GM21737 (cell line): ENCODE measurements at regions not wholly inside any gene's neighbourhood (a gene's known extent, or its start where the extent isn't known, plus 50 kb on each side); places are given as distances from the start of the nearest gene placed in this dataset.
"Not testable (repeated sequence)": the region's sequence is repeated elsewhere in the genome, so short reads cannot be mapped to it uniquely, and the experiment has no call there.

Experiments used
- ATAC-seq: cut with Tn5 transposase; IDR thresholded peaks from one replicate; pipeline ENCODE4 v1.9.1; 2021; ENCODE audit warnings: mild to moderate bottlenecking, moderate library complexity; ENCODE audit not compliant: unreplicated experiment

- ATAC-seq: no peak
These were observed 485.6 kb upstream of the SYNCRIP start for GRCh38 chr6:86128130-86128814.

- no peak for ATAC-seq
These were observed 479.4 kb upstream of the SYNCRIP start for GRCh38 chr6:86122086-86122485.

- ATAC-seq: no peak
These were observed 475.6 kb upstream of the SYNCRIP start for GRCh38 chr6:86118271-86118670.

GRCh38 chr6:86107985-86108384 is 465.3 kb upstream of the SYNCRIP start:
- no peak for ATAC-seq

GRCh38 chr6:86087954-86088353 is 445.3 kb upstream of the SYNCRIP start:
- ATAC-seq: no peak

GRCh38 chr6:86079938-86080337 is 437.3 kb upstream of the SYNCRIP start:
- ATAC-seq: no peak

DNA sequence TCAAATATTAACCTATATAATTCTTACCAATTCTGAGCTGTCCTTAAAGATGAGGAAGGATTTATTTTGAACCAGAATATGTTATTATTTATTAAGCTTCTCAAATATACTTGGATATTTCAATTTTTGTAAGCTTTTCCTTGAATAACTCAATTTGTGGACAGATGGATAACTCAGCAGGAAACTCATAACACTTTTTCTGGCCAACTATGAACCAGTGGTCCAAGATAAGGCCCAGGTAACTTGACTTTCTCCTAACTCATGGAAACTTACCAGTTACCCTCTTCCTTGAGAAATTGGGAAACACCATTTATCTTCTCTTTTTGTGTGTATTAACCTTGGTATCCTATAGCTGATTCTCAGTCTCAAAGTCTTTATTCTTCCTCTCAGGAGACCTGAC is 427.5 kb upstream of the SYNCRIP start:
- no peak for ATAC-seq

- ATAC-seq: not testable (repeated sequence)
These were observed 422.3 kb upstream of the SYNCRIP start for GRCh38 chr6:86065002-86065401.

DNA sequence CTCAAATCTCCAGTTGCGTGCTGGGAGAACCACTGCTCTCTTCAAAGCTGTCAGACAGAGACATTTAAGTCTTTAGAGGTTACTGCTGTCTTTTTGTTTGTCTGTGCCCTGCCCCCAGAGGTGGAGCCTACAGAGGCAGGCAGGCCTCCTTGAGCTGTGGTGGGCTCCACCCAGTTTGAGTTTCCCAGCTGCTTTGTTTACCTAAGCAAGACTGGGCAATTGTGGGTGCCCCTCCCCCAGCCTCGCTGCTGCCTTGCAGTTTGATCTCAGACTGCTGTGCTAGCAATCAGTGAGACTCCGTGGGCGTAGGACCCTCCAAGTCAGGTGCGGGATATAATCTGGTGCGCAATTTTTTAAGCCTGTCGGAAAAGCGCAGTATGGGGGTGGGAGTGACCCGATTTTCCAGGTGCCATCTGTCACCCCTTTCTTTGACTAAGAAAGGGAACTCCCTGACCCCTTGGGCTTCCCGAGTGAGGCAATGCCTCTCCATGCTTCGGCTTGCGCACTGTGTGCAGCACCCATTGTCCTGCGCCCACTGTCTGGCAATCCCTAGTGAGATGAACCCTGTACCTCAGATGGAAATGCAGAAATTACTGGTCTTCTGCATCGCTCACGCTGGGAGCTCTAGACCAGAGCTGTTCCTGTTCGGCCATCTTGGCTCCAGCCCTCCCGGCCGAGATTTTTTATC is 414.8 kb upstream of the SYNCRIP start:
- not testable (repeated sequence) for ATAC-seq

- no peak for ATAC-seq
These were observed 402.4 kb upstream of the SYNCRIP start for GRCh38 chr6:86045038-86045437.

GRCh38 chr6:86042214-86042613 is 399.5 kb upstream of the SYNCRIP start:
- ATAC-seq: no peak

- ATAC-seq: no peak
These were observed 389.0 kb upstream of the SYNCRIP start for GRCh38 chr6:86031713-86032112.

- ATAC-seq: no peak
These were observed 388.2 kb upstream of the SYNCRIP start for GRCh38 chr6:86030875-86031274.

GRCh38 chr6:86028776-86029175 is 386.1 kb upstream of the SYNCRIP start:
- no peak for ATAC-seq

GRCh38 chr6:86026890-86027289 is 384.2 kb upstream of the SYNCRIP start:
- not testable (repeated sequence) for ATAC-seq

DNA sequence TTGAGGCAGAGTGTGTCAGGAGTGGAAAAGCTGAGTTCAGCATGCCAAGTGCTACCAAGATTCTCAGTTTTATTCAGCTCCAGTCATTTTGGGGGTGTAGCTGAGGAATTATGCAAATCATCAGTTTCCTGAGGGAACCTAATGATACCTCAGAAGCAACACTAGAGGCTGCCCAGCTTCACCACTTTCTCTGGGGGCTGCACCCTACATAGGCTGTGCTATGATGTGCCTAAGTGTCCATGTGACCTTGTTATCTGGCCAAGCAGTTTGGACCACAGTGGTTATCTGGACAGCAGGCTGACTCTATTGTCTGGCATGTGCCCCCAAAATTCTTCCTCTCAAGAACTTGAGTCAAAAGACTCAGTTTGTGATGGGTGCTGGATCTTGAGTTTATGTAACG is 374.6 kb upstream of the SYNCRIP start:
- ATAC-seq: peak; percentile 72

GRCh38 chr6:86016567-86016966 is 373.9 kb upstream of the SYNCRIP start:
- ATAC-seq: no peak

DNA sequence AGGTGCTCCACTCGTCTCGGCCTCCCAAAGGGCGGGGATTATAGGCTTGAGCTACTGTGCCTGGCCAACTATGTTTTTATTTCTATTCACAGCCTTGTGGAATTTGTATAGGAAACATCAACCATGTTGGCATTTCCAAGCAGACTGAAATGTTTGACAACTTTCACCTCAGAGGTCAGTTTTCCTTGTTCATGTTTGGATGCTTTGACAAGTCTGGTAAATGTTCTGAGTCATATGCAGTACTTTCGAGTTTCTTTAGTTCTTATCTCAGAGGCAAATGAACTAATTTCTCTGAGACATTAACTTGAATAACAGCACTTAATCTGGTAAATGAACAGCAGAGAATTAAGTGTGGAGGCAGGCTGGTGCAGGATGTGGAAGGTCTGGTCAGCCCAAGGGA is 373.4 kb upstream of the SYNCRIP start:
- no peak for ATAC-seq

GRCh38 chr6:86012991-86013390 is 370.3 kb upstream of the SYNCRIP start:
- ATAC-seq: peak; percentile 49

DNA sequence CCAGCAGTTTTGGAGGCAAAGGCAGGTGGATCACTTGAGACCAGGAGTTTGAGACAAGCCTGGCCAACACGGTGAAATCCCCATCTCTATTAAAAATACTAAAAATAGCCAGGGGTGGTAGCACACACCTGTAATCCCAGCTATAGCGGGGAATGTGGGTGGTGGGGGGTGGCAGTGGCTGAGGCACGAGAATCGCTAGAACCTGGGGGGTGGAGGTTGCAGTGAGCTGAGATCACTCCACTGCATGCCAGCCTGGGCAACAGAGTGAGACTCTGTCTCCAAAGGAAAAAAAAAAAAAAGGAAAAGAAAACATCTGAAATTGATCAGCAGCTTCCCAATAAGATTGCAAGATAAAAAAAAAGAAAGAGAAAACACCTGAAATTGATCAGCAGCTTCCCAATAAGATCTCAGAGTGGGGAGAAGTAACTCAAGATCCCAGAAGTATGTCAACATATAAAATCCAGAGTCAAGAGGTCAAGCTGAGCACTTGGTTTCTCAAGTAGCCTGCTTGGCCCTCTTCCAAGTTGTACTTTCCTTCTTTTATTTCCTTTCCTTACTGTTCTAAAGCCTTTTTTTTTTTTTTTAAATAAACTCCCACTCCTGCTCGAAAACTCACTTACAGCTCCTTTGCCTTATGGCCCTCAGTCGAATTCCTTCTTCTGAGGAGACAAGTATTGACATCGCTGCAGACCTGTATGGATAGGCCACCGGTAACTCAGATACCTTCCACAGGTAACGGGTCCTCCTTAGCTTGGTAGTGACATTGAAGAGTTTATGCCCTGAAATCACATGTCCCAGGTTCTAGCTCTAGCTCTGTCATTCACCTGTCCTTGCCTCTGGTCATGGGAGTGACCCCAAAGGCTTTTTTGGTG is 368.5 kb upstream of the SYNCRIP start:
- no peak for ATAC-seq

- ATAC-seq: no peak
These were observed 354.5 kb upstream of the SYNCRIP start for GRCh38 chr6:85997206-85997605.

DNA sequence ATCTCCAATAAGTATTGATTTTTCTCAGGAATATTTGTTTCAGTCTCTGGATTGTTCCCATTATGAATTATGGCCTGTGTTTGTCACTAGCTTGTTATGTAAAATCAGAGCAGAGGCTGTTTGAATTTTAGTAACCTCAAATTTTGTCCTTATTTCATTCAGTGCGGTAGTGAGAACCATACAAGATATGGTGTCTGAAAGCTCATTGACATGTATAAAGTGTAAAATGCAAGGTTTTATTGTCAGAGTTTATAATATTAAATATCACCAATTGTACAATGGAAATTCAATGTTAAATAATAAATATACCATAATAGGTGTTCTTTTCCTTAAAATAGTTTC is 353.3 kb upstream of the SYNCRIP start:
- ATAC-seq: no peak
